ENCODE measurements at regions not wholly inside any gene's neighbourhood (a gene's known extent, or its start where the extent isn't known, plus 50 kb on each side); places are given as distances from the start of the nearest gene placed in this dataset.

- TF ChIP-seq CREB5 (CRISPR knock-in tag; IDR thresholded peaks at IDR 0.05; ENCODE audit: low read depth) (no peak), ZNF8 (CRISPR knock-in tag; IDR thresholded peaks at IDR 0.05) (no peak), PATZ1 (CRISPR knock-in tag; IDR thresholded peaks at IDR 0.05; ENCODE audit: borderline replicate concordance) (no peak), CSDC2 (CRISPR knock-in tag; IDR thresholded peaks at IDR 0.05) (no peak), TSHZ2 (CRISPR knock-in tag; IDR thresholded peaks at IDR 0.05) (no peak), TOX (CRISPR knock-in tag; IDR thresholded peaks at IDR 0.05; ENCODE audit: borderline replicate concordance) (no peak), ZFP30 (CRISPR knock-in tag; IDR thresholded peaks at IDR 0.05) (no peak), RARB (CRISPR knock-in tag; IDR thresholded peaks at IDR 0.05) (no peak), SNAI2 (CRISPR knock-in tag; IDR thresholded peaks at IDR 0.05) (no peak), ZC3H10 (CRISPR knock-in tag; IDR thresholded peaks at IDR 0.05) (no peak), PPARA (CRISPR knock-in tag; IDR thresholded peaks at IDR 0.05; ENCODE audit: borderline replicate concordance) (no peak), BACH2 (CRISPR knock-in tag; IDR thresholded peaks at IDR 0.05; ENCODE audit: borderline replicate concordance) (no peak), ESRRG (CRISPR knock-in tag; IDR thresholded peaks at IDR 0.05) (no peak), ZNF565 (CRISPR knock-in tag; conservative IDR thresholded peaks at IDR 0.05; ENCODE audit: low read depth) (no peak)
Measured at GRCh38 chr15:98431171-98431570, 217.2 kb upstream of the IGF1R start.
